ENCODE measurements at regions not wholly inside any gene's neighbourhood (a gene's known extent, or its start where the extent isn't known, plus 50 kb on each side); places are given as distances from the start of the nearest gene placed in this dataset.
"Not testable (repeated sequence)": the region's sequence is repeated elsewhere in the genome, so short reads cannot be mapped to it uniquely, and the experiment has no call there.

GRCh38 chr10:64158551-64158950, 637.4 kb downstream of the REEP3 start:
- no peak for DNase-seq
- Mint-ChIP-seq H3K9me3 (no peaks in the 10 kb centered on the region), H3K27ac (no peak overlapping the region), H3K27me3 (no peaks in the 10 kb centered on the region), H3K4me1 (no peaks in the 10 kb centered on the region), H3K36me3 (ENCODE audit: low read depth) (no peaks in the 10 kb centered on the region), H3K4me3 (no peak overlapping the region)
- ChIA-PET POLR2A (no interaction called here), CTCF (no interaction called here)

GRCh38 chr10:64159910-64160872, 639.0 kb downstream of the REEP3 start:
- ChIA-PET POLR2A (no interaction called here), CTCF (no interaction called here)
- H3K27me3 Mint-ChIP-seq: no peaks in the 10 kb centered on the region
- no peaks in the 10 kb centered on the region for H3K9me3 Mint-ChIP-seq
- no peaks in the 10 kb centered on the region for H3K4me1 Mint-ChIP-seq
- H3K36me3 Mint-ChIP-seq (ENCODE audit: low read depth): no peaks in the 10 kb centered on the region
- no peak for DNase-seq
- no peak overlapping the region for H3K27ac Mint-ChIP-seq
- H3K4me3 Mint-ChIP-seq: no peak overlapping the region

GRCh38 chr10:64170791-64171190, 649.6 kb downstream of the REEP3 start:
- ChIA-PET POLR2A (no interaction called here), CTCF (no interaction called here)
- no peak overlapping the region for H3K4me3 Mint-ChIP-seq
- no peak overlapping the region for H3K27ac Mint-ChIP-seq
- no peak for DNase-seq
- peaks cover 7% of the 10 kb centered on the region for H3K9me3 Mint-ChIP-seq
- no peaks in the 10 kb centered on the region for H3K36me3 Mint-ChIP-seq (ENCODE audit: low read depth)
- H3K27me3 Mint-ChIP-seq: no peaks in the 10 kb centered on the region
- H3K4me1 Mint-ChIP-seq: no peaks in the 10 kb centered on the region

- Mint-ChIP-seq H3K27me3 (no peaks in the 10 kb centered on the region), H3K9me3 (peaks cover 3% of the 10 kb centered on the region), H3K4me1 (no peaks in the 10 kb centered on the region), H3K27ac (no peak overlapping the region), H3K36me3 (ENCODE audit: low read depth) (no peaks in the 10 kb centered on the region), H3K4me3 (no peak overlapping the region)
- DNase-seq: no peak
- ChIA-PET POLR2A (no interaction called here), CTCF (no interaction called here)
These were observed 652.6 kb downstream of the REEP3 start for GRCh38 chr10:64173826-64174225.

GRCh38 chr10:64174666-64175255, 653.6 kb downstream of the REEP3 start:
- ChIA-PET POLR2A (no interaction called here), CTCF (no interaction called here)
- no peak for DNase-seq
- Mint-ChIP-seq H3K36me3 (ENCODE audit: low read depth) (no peaks in the 10 kb centered on the region), H3K9me3 (peaks cover 3% of the 10 kb centered on the region), H3K27ac (no peak overlapping the region), H3K27me3 (no peaks in the 10 kb centered on the region), H3K4me1 (no peaks in the 10 kb centered on the region), H3K4me3 (no peak overlapping the region)

GRCh38 chr10:64175271-64175962, 654.2 kb downstream of the REEP3 start:
- ChIA-PET CTCF (no interaction called here), POLR2A (no interaction called here)
- Mint-ChIP-seq H3K9me3 (peaks cover 3% of the 10 kb centered on the region), H3K27me3 (no peaks in the 10 kb centered on the region), H3K36me3 (ENCODE audit: low read depth) (no peaks in the 10 kb centered on the region), H3K27ac (no peak overlapping the region), H3K4me1 (no peaks in the 10 kb centered on the region), H3K4me3 (no peak overlapping the region)
- no peak for DNase-seq

DNA sequence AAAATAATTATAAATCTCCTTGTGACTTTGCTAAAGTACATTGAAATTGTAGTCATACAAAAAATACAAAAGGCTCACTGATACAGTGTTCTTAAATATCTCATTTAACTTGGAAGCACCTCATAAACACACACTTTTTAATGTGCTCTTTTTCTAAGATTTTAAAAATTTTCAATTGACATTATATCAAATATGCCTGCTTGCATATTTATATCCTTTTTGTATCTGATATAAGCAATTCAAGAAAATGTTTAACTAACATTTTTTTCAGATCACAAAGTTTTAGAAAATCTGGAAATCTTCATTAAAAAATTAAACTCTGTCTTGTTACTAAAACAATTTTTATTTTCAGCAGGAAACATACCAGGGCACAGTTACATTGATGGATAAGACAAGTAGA, 661.5 kb downstream of the REEP3 start:
- Mint-ChIP-seq H3K4me1 (no peaks in the 10 kb centered on the region), H3K27ac (no peak overlapping the region), H3K36me3 (ENCODE audit: low read depth) (no peaks in the 10 kb centered on the region), H3K9me3 (no peaks in the 10 kb centered on the region), H3K27me3 (no peaks in the 10 kb centered on the region), H3K4me3 (no peak overlapping the region)
- no peak for DNase-seq
- POLR2A ChIA-PET: no interaction called here
- CTCF ChIA-PET: interaction anchor here (0.6 kb wide), 1 partner anchor 16 kb away, joined by 5 read pairs; no protein-coding TSS in a partner anchor

- Mint-ChIP-seq H3K4me3 (no peak overlapping the region), H3K4me1 (no peaks in the 10 kb centered on the region), H3K9me3 (no peaks in the 10 kb centered on the region), H3K36me3 (ENCODE audit: low read depth) (no peaks in the 10 kb centered on the region), H3K27ac (no peak overlapping the region), H3K27me3 (no peaks in the 10 kb centered on the region)
- ChIA-PET CTCF (interaction anchor here (0.6 kb wide), 1 partner anchor 1634 kb away, joined by 3 read pairs; no protein-coding TSS in a partner anchor), POLR2A (no interaction called here)
- DNase-seq: no peak
These were observed 670.1 kb downstream of the REEP3 start for GRCh38 chr10:64191286-64191685.

DNA sequence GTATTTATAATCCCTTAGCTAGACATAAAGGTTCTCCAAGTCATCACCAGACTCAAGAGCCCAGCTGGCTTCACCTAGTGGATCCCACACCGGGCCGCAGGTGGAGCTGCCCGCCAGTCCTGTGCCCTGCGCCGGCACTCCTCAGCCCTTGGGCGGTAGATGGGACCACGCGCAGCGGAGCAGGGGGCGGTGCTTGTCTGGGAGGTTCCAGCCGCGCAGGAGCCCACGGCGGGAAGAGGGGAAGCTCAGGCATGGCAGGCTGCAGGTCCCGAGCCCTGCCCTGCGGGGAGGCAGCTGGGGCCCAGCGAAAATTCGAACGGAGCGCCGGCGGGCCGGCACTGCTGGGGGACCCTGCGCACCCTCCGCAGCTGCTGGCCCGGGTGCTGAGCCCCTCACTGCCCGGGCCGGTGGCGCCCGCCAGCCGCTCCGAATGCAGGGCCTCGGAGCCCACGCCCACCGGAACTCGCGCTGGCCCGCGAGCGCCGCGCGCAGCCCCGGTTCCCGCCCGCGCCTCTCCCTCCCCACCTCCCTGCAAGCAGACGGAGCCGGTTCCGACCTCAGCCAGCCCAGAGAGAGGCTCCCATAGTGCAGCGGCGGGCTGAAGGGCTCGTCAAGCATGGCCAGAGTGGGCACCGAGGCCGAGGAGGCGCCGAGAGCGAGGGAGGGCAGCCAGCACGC, 675.6 kb downstream of the REEP3 start:
- H3K4me1 Mint-ChIP-seq: no peaks in the 10 kb centered on the region
- POLR2A ChIA-PET: no interaction called here
- no peaks in the 10 kb centered on the region for H3K36me3 Mint-ChIP-seq (ENCODE audit: low read depth)
- H3K9me3 Mint-ChIP-seq: no peaks in the 10 kb centered on the region
- CTCF ChIA-PET: no interaction called here
- no peak overlapping the region for H3K27ac Mint-ChIP-seq
- DNase-seq: no peak
- no peaks in the 10 kb centered on the region for H3K27me3 Mint-ChIP-seq
- H3K4me3 Mint-ChIP-seq: no peak overlapping the region

DNA sequence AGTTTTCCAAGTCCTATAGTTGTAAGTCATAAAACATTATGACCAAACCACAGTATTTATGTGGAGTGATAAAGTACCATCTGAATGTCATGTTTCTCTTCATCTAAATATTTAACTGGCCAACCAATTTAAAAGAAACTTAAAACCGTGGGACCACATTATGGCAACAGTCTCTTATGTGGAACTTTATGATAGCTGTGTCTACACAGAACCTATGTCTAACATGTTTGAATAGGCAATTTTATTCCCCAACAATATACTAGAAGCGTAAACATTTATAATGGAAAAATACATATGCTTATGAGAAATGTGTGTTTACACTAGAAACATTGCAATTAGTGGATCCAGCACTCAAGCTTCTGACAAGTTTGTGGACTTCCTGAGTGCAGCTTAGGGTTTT, 680.7 kb downstream of the REEP3 start:
- Mint-ChIP-seq H3K4me3 (no peak overlapping the region), H3K9me3 (peaks cover 3% of the 10 kb centered on the region), H3K27ac (no peak overlapping the region), H3K4me1 (no peaks in the 10 kb centered on the region), H3K27me3 (no peaks in the 10 kb centered on the region), H3K36me3 (ENCODE audit: low read depth) (no peaks in the 10 kb centered on the region)
- ChIA-PET CTCF (no interaction called here), POLR2A (no interaction called here)
- no peak for DNase-seq

DNA sequence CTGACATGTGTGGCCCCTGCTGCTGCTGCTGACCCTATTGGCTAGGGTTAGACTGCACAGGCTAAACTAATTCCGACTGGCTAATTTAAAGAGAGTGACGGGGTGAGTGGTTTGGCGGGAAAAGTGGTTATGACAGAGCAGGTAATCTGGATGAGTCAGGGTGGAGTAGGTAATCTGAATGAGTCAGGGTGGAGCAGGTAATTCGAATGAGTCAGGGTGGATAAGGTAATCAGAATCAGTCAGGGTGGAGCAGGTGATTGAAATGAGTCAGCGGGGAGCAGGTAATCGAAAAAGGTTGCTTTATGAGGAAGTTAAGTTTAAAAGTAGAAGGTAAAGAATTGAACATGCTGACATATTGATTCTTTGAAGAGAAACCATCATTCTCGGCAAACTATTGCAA, 683.3 kb downstream of the REEP3 start:
- DNase-seq; H3K27me3 Mint-ChIP-seq; H3K27ac Mint-ChIP-seq; H3K4me3 Mint-ChIP-seq; H3K4me1 Mint-ChIP-seq; H3K36me3 Mint-ChIP-seq (ENCODE audit: low read depth); POLR2A ChIA-PET; H3K9me3 Mint-ChIP-seq; CTCF ChIA-PET: not testable (repeated sequence)

- POLR2A ChIA-PET: no interaction called here
- CTCF ChIA-PET: no interaction called here
- Mint-ChIP-seq H3K27me3 (no peaks in the 10 kb centered on the region), H3K4me1 (no peaks in the 10 kb centered on the region), H3K36me3 (ENCODE audit: low read depth) (no peaks in the 10 kb centered on the region), H3K4me3 (no peak overlapping the region), H3K27ac (no peak overlapping the region), H3K9me3 (peaks cover 8% of the 10 kb centered on the region)
- DNase-seq: no peak
These were observed 685.2 kb downstream of the REEP3 start for GRCh38 chr10:64206409-64206808.

DNA sequence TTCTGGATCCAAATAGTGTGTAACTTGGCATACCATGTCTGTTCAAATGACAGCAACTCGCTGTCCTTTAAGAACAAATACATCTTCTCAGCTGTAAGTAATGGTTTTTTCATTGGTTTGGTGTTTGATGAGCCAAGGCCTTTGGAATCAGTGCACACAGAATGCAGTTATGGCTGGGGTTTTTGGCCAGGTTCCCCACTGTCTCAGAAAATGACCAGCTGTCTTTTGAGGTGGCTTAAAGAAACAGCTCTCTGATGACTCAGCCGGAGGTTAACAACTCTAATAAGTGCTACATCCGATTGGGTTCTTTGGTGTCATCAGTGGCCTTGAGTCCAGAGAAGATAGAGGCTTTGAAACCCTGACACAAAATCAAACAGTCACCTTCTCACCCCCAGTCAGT, 688.4 kb downstream of the REEP3 start:
- no peaks in the 10 kb centered on the region for H3K4me1 Mint-ChIP-seq
- H3K27me3 Mint-ChIP-seq: no peaks in the 10 kb centered on the region
- CTCF ChIA-PET: no interaction called here
- POLR2A ChIA-PET: no interaction called here
- H3K27ac Mint-ChIP-seq: no peak overlapping the region
- H3K36me3 Mint-ChIP-seq (ENCODE audit: low read depth): no peaks in the 10 kb centered on the region
- H3K9me3 Mint-ChIP-seq: peaks cover 7% of the 10 kb centered on the region
- no peak overlapping the region for H3K4me3 Mint-ChIP-seq
- no peak for DNase-seq
